H9 (cell line): ENCODE measurements at regions not wholly inside any gene's neighbourhood (a gene's known extent, or its start where the extent isn't known, plus 50 kb on each side); places are given as distances from the start of the nearest gene placed in this dataset.

ENCODE experiments used
- DNase-seq: peaks from one replicate; pipeline ENCODE4 v3.0.0-alpha.2; 2017
- H2AFZ ChIP-seq: one replicate; pipeline ENCODE4 v1.6.1; 2013; ENCODE audit warnings: mild to moderate bottlenecking, low read length, control low read depth, moderate library complexity
- H2AK5ac ChIP-seq: 2 replicates; pipeline ENCODE4 v1.6.1; 2013; ENCODE audit warnings: low read length, control low read depth, mixed read lengths; ENCODE audit not compliant: insufficient read length
- H2BK120ac ChIP-seq: one replicate; pipeline ENCODE4 v1.6.1; 2013; ENCODE audit warnings: low read depth, mild to moderate bottlenecking, low read length, control low read depth, inconsistent platforms; ENCODE audit not compliant: poor library complexity, severe bottlenecking
- H2BK12ac ChIP-seq: 2 replicates; pipeline ENCODE4 v1.6.1; 2013; ENCODE audit warnings: low read length, control low read depth, mixed read lengths, low read depth; ENCODE audit not compliant: insufficient read length
- H2BK15ac ChIP-seq: 2 replicates; pipeline ENCODE4 v1.6.1; 2013; ENCODE audit warnings: low read depth, low read length, control low read depth
- H2BK20ac ChIP-seq: one replicate; pipeline ENCODE4 v1.6.1; 2013; ENCODE audit warnings: low read depth, mild to moderate bottlenecking, low read length, control low read depth, inconsistent platforms; ENCODE audit not compliant: poor library complexity, severe bottlenecking
- H2BK5ac ChIP-seq: 2 replicates; pipeline ENCODE4 v1.6.1; 2013; ENCODE audit warnings: low read length, control low read depth, mixed read lengths; ENCODE audit not compliant: insufficient read length
- H3K14ac ChIP-seq: 2 replicates; pipeline ENCODE4 v1.6.1; 2013; ENCODE audit warnings: low read length, control low read depth; ENCODE audit not compliant: insufficient read depth
- H3K18ac ChIP-seq: 2 replicates; pipeline ENCODE4 v1.6.1; 2013; ENCODE audit warnings: low read depth, mild to moderate bottlenecking, mixed read lengths, low read length, control low read depth; ENCODE audit not compliant: insufficient read length
- H3K23ac ChIP-seq: 2 replicates; pipeline ENCODE4 v1.6.1; 2013; ENCODE audit warnings: low read length, control low read depth, mixed read lengths, low read depth; ENCODE audit not compliant: insufficient read length
- H3K23me2 ChIP-seq: 2 replicates; pipeline ENCODE4 v1.6.1; 2013; ENCODE audit warnings: low read depth, mild to moderate bottlenecking, mixed read lengths, low read length, control low read depth; ENCODE audit not compliant: insufficient read length, poor library complexity, severe bottlenecking
- H3K27ac ChIP-seq: 2 replicates; pipeline ENCODE4 v1.5.1; 2013; ENCODE audit warnings: low read length, control low read depth, mixed read lengths, low read depth; ENCODE audit not compliant: insufficient read length
- H3K27me3 ChIP-seq: 2 replicates; pipeline ENCODE4 v1.6.1; 2013; ENCODE audit warnings: low read length, control low read depth, inconsistent platforms; ENCODE audit not compliant: insufficient read depth
- H3K4ac ChIP-seq: 2 replicates; pipeline ENCODE4 v1.6.1; 2013; ENCODE audit warnings: low read depth, mild to moderate bottlenecking, control low read depth, inconsistent platforms, low read length, moderate library complexity
- H3K4me1 ChIP-seq: 2 replicates; pipeline ENCODE4 v1.6.1; 2013; ENCODE audit warnings: low read length, control low read depth, inconsistent platforms; ENCODE audit not compliant: insufficient read depth
- H3K4me2 ChIP-seq: 2 replicates; pipeline ENCODE4 v1.6.1; 2013; ENCODE audit warnings: low read length, control low read depth, mixed read lengths; ENCODE audit not compliant: insufficient read length, insufficient read depth
- H3K56ac ChIP-seq: 2 replicates; pipeline ENCODE4 v1.6.1; 2013; ENCODE audit warnings: low read depth, mild to moderate bottlenecking, mixed read lengths, low read length, control low read depth; ENCODE audit not compliant: insufficient read length
- H3K79me1 ChIP-seq: 2 replicates; pipeline ENCODE4 v1.6.1; 2013; ENCODE audit warnings: low read depth, mild to moderate bottlenecking, moderate library complexity, low read length, control low read depth, inconsistent platforms; ENCODE audit not compliant: insufficient read depth, poor library complexity, severe bottlenecking
- H3K79me2 ChIP-seq: 2 replicates; pipeline ENCODE4 v1.6.1; 2013; ENCODE audit warnings: low read length, control low read depth, inconsistent platforms; ENCODE audit not compliant: insufficient read depth
- H3K9ac ChIP-seq: 2 replicates; pipeline ENCODE4 v1.6.1; 2013; ENCODE audit warnings: low read length, control low read depth, mixed read lengths; ENCODE audit not compliant: insufficient read length; ENCODE audit errors: extremely low read depth
- H3K9me3 ChIP-seq: one replicate; pipeline ENCODE4 v1.6.1; 2013; ENCODE audit warnings: low read depth, low read length, inconsistent platforms; ENCODE audit not compliant: control insufficient read depth
- H3T11ph ChIP-seq: one replicate; pipeline ENCODE4 v1.6.1; 2013; ENCODE audit warnings: mild to moderate bottlenecking, low read length, control low read depth, inconsistent platforms
- H4K20me1 ChIP-seq: one replicate; pipeline ENCODE4 v1.6.1; 2013; ENCODE audit not compliant: control insufficient read depth, insufficient read length, insufficient read depth
- H4K5ac ChIP-seq: 2 replicates; pipeline ENCODE4 v1.6.1; 2013; ENCODE audit warnings: low read depth, mild to moderate bottlenecking, mixed read lengths, low read length, control low read depth; ENCODE audit not compliant: insufficient read length
- H4K8ac ChIP-seq: replicated peaks from 2 replicates; pipeline ENCODE4 v1.6.1; 2013; ENCODE audit warnings: low read length, control low read depth, mixed read lengths, low read depth; ENCODE audit not compliant: insufficient read length
- H4K91ac ChIP-seq: 2 replicates; pipeline ENCODE4 v1.6.1; 2013; ENCODE audit warnings: low read depth, mild to moderate bottlenecking, moderate library complexity, mixed read lengths, low read length, control low read depth; ENCODE audit not compliant: insufficient read length
- H3K27ac Mint-ChIP-seq, 3 experiments: 2 replicates in 2 of 3; 3 replicates in 1 of 3; pipeline ENCODE4 v1.8.0; 2020 to 2021; ENCODE audit warnings: mixed read lengths in 3 of 3, mild to moderate bottlenecking in 1 of 3, moderate library complexity in 1 of 3
- H3K27me3 Mint-ChIP-seq: 2 replicates; pipeline ENCODE4 v1.8.0; 2021; ENCODE audit warnings: low read depth, mild to moderate bottlenecking, moderate library complexity, mixed read lengths
- H3K36me3 Mint-ChIP-seq, 3 experiments: 2 replicates in 2 of 3; 3 replicates in 1 of 3; pipeline ENCODE4 v1.8.0; 2020 to 2021; ENCODE audit warnings: low read depth in 3 of 3, mixed read lengths in 3 of 3; ENCODE audit not compliant: insufficient read depth in 1 of 3
- H3K4me1 Mint-ChIP-seq, 2 experiments: 2 replicates each; pipeline ENCODE4 v1.8.0; 2020; ENCODE audit warnings: mixed read lengths in 2 of 2
- H3K4me3 Mint-ChIP-seq, 2 experiments: 2 replicates in 1 of 2; 3 replicates in 1 of 2; pipeline ENCODE4 v1.8.0; 2020 to 2021; ENCODE audit warnings: mild to moderate bottlenecking in 2 of 2, mixed read lengths in 2 of 2, moderate library complexity in 1 of 2
- H3K9me3 Mint-ChIP-seq, 2 experiments: 2 replicates in 1 of 2; 3 replicates in 1 of 2; pipeline ENCODE4 v1.8.0; 2020; ENCODE audit warnings: mild to moderate bottlenecking in 2 of 2, mixed read lengths in 2 of 2, moderate library complexity in 1 of 2
- WGBS: extraction: QIAGEN DNeasy Blood & Tissue Kit; methylation state at CpG from one replicate; pipeline ENCODE4 v1.1.7; 2013; ENCODE audit warnings: missing lambda C conversion rate, low lambda C conversion rate, mixed read lengths; ENCODE audit not compliant: insufficient read length; ENCODE audit errors: extremely low coverage; 5-methylcytosine and 5-hydroxymethylcytosine counted together
- TF ChIP-seq, protein P1 (sequence below): fragments of 200-600 bp; sonication (generic); conservative IDR thresholded peaks from 3 replicates; pipeline ENCODE4 v1.8.0; 2021; ENCODE audit warnings: antibody characterized with exemption, mild to moderate bottlenecking

DNA sequence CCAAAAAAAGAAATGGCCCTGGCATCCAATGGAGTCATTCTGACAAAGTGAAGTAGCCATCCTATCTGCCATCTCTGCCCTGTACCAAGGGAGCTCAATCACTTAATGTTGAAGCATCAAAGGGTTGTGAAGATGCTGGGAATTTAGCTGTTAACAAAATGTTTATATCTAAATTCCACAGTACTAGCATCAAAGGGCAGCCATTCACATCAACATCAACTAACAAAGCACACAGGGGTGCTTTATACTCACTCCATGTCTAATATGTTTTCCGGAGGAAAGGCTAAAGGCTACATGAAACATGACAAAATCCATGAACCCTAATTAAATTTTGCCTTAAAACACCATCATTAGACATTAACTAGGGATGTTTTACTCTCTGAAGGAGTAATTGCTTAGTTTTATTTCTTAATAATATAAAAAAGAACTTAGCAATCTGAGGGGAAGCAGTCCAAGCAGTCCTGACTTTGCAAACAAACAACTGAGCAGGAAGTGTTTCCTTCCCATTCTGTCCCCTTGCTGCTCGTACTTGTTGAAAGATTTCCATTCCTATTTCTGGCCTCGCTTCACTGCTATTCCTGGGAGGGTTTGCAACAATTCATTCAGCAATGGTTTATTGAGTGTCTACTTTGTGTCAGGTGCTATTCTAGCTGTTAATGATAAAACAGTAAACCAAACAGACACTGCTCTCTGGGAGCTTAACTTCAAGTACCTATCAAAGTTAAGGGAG lies 208.6 kb upstream of the SLC7A11 start:
- Histone ChIP-seq H2BK20ac (no peak overlapping the region), H3K79me1 (no peaks in the 10 kb centered on the region), H3K79me2 (no peaks in the 10 kb centered on the region), H3K9ac (no peak overlapping the region), H3K27ac (no peak overlapping the region), H3K9me3 (no peaks in the 10 kb centered on the region), H2BK120ac (no peak overlapping the region), H3K23me2 (no peaks in the 10 kb centered on the region), H3T11ph (no peak overlapping the region), H4K5ac (no peak overlapping the region), H3K14ac (no peak overlapping the region), H3K56ac (no peak overlapping the region), H3K23ac (no peak overlapping the region), H4K20me1 (no peaks in the 10 kb centered on the region), H2BK15ac (no peak overlapping the region), H2AK5ac (no peak overlapping the region), H3K18ac (no peak overlapping the region), H2BK12ac (no peak overlapping the region), H3K4me1 (no peaks in the 10 kb centered on the region), H4K8ac (no peak overlapping the region), H2AFZ (no peak overlapping the region), H3K4me2 (no peak overlapping the region), H4K91ac (no peak overlapping the region), H3K27me3 (no peaks in the 10 kb centered on the region), H2BK5ac (no peak overlapping the region), H3K4ac (no peak overlapping the region)
- Mint-ChIP-seq H3K36me3 (no peaks in the 10 kb centered on the region), H3K4me3 (no peak overlapping the region), H3K9me3 (no peaks in the 10 kb centered on the region), H3K27ac (no peak overlapping the region), H3K4me1 (peaks cover 7 to 10% of the 10 kb centered on the region in 2 experiments; a peak in 3 of 4 replicates), H3K27me3 (no peaks in the 10 kb centered on the region)
- TF ChIP-seq, protein P1, sequence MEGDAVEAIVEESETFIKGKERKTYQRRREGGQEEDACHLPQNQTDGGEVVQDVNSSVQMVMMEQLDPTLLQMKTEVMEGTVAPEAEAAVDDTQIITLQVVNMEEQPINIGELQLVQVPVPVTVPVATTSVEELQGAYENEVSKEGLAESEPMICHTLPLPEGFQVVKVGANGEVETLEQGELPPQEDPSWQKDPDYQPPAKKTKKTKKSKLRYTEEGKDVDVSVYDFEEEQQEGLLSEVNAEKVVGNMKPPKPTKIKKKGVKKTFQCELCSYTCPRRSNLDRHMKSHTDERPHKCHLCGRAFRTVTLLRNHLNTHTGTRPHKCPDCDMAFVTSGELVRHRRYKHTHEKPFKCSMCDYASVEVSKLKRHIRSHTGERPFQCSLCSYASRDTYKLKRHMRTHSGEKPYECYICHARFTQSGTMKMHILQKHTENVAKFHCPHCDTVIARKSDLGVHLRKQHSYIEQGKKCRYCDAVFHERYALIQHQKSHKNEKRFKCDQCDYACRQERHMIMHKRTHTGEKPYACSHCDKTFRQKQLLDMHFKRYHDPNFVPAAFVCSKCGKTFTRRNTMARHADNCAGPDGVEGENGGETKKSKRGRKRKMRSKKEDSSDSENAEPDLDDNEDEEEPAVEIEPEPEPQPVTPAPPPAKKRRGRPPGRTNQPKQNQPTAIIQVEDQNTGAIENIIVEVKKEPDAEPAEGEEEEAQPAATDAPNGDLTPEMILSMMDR, result no peak
- no CpG with 5 or more reads among the region's 3 CpGs for WGBS
- no peak for DNase-seq
